Stomach smooth muscle (tissue), 2 donors: ENCODE measurements at regions not wholly inside any gene's neighbourhood (a gene's known extent, or its start where the extent isn't known, plus 50 kb on each side); places are given as distances from the start of the nearest gene placed in this dataset.

Experiments
- H3K27ac ChIP-seq: one replicate; pipeline ENCODE4 v1.7.0; 2013; ENCODE audit warnings: mild to moderate bottlenecking, low read length, inconsistent platforms
- H3K27me3 ChIP-seq, 2 donors: one replicate each; pipeline ENCODE4 v1.7.0; 2013; ENCODE audit warnings: low read length in 2 of 2; ENCODE audit not compliant: insufficient read depth in 2 of 2, control insufficient read depth in 1 of 2
- H3K36me3 ChIP-seq, 2 donors: one replicate each; pipeline ENCODE4 v1.7.0; 2013; ENCODE audit warnings: low read length in 2 of 2; ENCODE audit not compliant: control insufficient read depth in 2 of 2, insufficient read depth in 2 of 2
- H3K4me1 ChIP-seq: one replicate; pipeline ENCODE4 v1.7.0; 2013; ENCODE audit warnings: low read length; ENCODE audit not compliant: control insufficient read depth, insufficient read depth
- H3K4me3 ChIP-seq, 2 donors: one replicate each; pipeline ENCODE4 v1.7.0; 2013; ENCODE audit warnings: low read length in 2 of 2
- H3K9ac ChIP-seq, 2 donors: one replicate each; pipeline ENCODE4 v1.7.0; 2013; ENCODE audit warnings: low read length in 2 of 2, mild to moderate bottlenecking in 1 of 2
- H3K9me3 ChIP-seq, 2 donors: one replicate each; pipeline ENCODE4 v1.7.0; 2013; ENCODE audit warnings: low read length in 2 of 2; ENCODE audit not compliant: control insufficient read depth in 2 of 2
- donor health status: healthy.
- donor health status: Pancreatic carcinoma.

DNA sequence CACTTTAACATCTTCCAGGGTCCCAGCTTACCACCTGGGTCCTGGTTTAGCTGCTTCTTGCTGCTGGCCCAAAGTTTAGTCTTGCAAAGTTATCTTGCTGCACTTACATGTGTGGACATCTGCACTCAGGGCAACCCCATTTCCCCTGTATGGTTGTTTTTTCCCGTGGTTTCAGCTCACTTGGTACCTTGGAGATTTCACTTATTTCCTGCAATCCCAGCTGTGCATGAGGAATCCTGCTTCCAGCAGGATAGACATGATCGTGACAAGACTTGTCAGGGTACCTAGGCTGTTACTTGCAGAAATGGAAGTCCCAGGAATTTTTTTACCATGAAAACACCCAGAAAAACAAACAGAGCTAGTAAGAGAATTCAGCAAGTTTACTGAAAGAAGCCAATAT is 95.9 kb upstream of the LEP start:
- Histone ChIP-seq H3K27me3 (peaks cover 0 to 9% of the 10 kb centered on the region in 2 donors), H3K4me1 (no peaks in the 10 kb centered on the region), H3K9me3 (no peaks in the 10 kb centered on the region), H3K4me3 (no peak overlapping the region), H3K27ac (no peak overlapping the region), H3K9ac (no peak overlapping the region), H3K36me3 (no peaks in the 10 kb centered on the region)

DNA sequence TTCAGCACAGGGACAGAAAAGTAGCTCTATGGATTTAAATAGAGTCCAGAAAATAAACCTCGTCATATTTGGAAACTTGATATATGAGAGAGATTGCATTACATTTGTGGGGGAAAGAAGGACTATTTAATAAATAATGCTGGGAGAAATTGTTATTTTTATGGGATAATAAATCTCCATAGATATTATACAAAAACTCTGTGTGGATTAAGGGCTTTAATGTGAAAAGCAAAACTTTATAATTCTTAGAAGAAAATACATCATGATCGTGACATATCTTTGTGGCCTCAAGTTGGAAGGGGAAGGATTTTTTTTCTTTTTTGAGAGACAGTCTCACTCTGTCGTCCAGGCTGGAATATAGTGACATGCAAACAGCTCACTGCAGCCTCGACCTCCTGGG is 95.0 kb upstream of the LEP start:
- Histone ChIP-seq H3K4me1 (no peaks in the 10 kb centered on the region), H3K9ac (no peak overlapping the region), H3K36me3 (no peaks in the 10 kb centered on the region), H3K4me3 (no peak overlapping the region), H3K27ac (no peak overlapping the region), H3K27me3 (peaks cover 0 to 10% of the 10 kb centered on the region in 2 donors), H3K9me3 (no peaks in the 10 kb centered on the region)

DNA sequence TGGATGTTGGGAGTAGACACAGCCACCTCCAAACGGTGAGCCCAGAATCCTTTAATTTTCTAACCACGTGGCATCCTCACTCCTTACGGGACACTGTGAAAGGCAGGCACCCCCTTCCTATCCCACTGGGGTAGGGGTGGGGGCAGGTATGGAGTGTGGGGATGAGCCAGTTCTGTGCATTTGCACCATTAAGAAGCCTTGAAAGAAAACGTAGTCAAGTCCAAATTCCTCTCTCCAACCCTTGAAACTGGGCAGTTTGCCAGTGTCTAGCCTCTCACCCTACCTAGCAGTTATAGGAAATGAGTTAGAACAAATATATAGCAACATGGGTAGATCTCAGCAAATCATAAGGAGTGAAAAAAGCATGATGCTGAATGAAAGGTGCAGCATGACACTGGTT is 92.4 kb upstream of the LEP start:
- Histone ChIP-seq H3K9me3 (no peaks in the 10 kb centered on the region), H3K27me3 (peaks cover 0 to 12% of the 10 kb centered on the region in 2 donors)

DNA sequence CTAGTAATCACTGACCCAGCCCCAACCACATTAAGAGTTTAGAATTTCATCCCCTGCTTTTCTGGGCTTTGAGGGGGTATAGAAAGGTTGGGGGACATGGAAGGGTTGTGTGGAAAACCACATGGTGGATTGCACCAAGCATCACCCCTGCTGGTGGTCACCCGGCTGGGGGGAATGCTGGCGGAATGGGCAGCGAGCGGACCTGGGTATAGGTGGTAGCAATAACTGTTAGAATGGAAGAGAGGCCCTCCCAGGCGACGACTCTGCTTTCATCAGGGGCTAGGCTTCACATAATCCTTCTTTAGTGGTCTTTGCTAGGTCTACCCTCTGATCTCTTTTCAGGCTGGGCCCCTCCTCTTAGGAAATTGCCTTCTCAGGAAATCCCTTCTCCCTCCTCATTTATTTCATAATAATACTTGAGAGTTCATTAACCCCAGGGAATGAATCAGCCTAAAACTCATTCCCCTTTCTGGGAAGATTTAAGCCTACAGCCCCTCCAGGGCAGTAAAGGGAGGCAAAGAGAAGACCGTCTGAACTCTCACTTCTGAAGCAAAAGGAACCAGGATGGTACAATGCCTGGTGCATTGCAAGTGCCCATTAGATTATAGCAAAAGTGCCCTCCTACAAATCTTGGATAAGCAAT is 90.7 kb upstream of the LEP start:
- Histone ChIP-seq H3K27me3 (peaks cover 0 to 14% of the 10 kb centered on the region in 2 donors), H3K4me1 (no peaks in the 10 kb centered on the region), H3K9ac (no peak overlapping the region), H3K27ac (no peak overlapping the region), H3K36me3 (no peaks in the 10 kb centered on the region), H3K4me3 (no peak overlapping the region), H3K9me3 (no peaks in the 10 kb centered on the region)

More for the DNA sequence above, 92.4 kb upstream of the LEP start:
- H3K9ac ChIP-seq, result no peak overlapping the region
- H3K27ac ChIP-seq, result no peak overlapping the region
- no peak overlapping the region for H3K4me3 ChIP-seq
- H3K36me3 ChIP-seq, result no peaks in the 10 kb centered on the region
- H3K4me1 ChIP-seq, result no peaks in the 10 kb centered on the region

DNA sequence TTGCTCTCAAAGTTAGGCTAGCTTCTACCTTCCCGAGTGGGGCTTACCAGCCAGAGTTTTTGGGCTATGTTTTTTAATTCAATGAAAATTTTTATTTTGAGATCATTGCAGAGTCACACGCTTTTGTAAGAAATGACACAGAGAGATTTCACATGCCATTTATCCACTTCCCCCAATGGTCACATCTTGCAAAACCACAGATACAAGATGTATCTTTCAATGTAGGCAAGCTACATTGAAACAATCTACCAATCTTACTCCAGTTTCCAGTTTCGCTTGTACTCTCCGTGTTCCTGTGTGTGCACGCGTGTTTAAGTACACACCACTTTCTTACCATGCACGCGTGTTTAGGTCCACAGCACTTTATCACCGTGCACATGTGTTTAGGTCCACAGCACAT is 89.4 kb upstream of the LEP start:
- H3K27me3 ChIP-seq, result peaks cover 0 to 15% of the 10 kb centered on the region in 2 donors
- no peaks in the 10 kb centered on the region for H3K36me3 ChIP-seq
- no peak overlapping the region for H3K27ac ChIP-seq
- no peak overlapping the region for H3K4me3 ChIP-seq
- no peaks in the 10 kb centered on the region for H3K4me1 ChIP-seq
- no peaks in the 10 kb centered on the region for H3K9me3 ChIP-seq
- H3K9ac ChIP-seq, result no peak overlapping the region

DNA sequence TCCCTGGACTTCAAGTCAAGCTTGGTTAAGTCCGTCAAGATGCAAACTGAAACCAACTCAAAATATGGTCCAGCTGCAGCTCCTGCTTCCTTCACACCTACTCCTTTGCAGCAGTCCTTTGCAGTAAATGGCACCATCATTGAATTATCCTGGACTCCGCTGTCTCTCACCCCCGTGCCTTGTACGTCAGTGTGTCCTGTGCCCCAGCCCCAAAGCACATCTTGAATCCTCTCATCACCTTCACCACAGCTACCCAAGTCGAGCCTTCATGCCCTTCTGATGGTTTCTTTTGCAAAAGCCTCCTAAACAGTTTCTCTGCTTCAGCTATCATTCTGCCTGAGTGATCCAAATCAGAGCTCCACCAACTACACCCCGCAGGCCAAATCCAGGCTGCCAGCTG is 88.4 kb upstream of the LEP start:
- Histone ChIP-seq H3K9me3 (no peaks in the 10 kb centered on the region), H3K27ac (no peak overlapping the region), H3K9ac (no peak overlapping the region), H3K4me1 (no peaks in the 10 kb centered on the region), H3K27me3 (peaks cover 0 to 21% of the 10 kb centered on the region in 2 donors), H3K36me3 (no peaks in the 10 kb centered on the region), H3K4me3 (no peak overlapping the region)

DNA sequence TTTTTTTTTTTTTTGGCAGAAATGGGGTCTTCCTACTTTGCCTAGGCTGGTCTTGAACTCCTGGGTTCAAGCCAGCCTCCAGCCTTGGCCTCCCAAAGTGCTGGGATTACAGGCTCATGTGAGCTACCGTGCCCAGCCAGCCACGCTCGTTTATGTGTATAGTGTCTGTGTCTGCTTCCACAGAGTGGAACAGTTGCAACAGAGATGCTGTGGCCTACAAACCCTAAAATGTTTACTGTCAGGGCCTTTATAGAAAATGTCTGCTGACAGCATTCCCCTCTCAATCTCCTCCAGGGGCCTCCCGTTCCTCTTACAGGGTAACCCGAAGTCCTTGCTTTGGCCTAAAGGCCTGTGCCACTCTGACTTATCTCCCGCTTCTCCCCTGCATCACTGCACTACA is 87.6 kb upstream of the LEP start:
- Histone ChIP-seq H3K27me3 (peaks cover 0 to 16% of the 10 kb centered on the region in 2 donors), H3K4me1 (no peaks in the 10 kb centered on the region), H3K9ac (no peak overlapping the region), H3K27ac (no peak overlapping the region), H3K4me3 (no peak overlapping the region), H3K9me3 (no peaks in the 10 kb centered on the region), H3K36me3 (no peaks in the 10 kb centered on the region)

DNA sequence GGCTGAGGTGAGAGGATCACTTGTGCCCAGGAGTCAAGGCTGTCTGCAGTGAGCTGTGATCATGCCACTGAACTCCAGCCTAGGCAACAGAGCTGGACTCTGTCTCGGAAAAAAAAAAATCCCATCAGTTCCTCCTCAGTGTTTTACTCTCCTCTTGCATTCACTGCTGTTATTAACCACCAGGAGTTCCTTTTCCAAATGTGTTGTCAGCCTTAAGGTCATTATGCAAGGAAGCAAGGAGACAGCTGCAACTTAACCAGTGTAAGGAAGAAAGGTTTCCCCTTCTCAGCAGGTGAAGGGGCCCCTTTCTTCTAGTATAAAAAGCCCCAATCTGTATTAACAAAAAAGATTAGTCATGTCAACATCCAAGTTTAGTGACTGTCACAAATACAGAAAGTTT is 86.6 kb upstream of the LEP start:
- H3K27me3 ChIP-seq, result peaks cover 0 to 12% of the 10 kb centered on the region in 2 donors
- H3K36me3 ChIP-seq, result no peaks in the 10 kb centered on the region
- no peak overlapping the region for H3K4me3 ChIP-seq
- H3K4me1 ChIP-seq, result no peaks in the 10 kb centered on the region
- no peak overlapping the region for H3K27ac ChIP-seq
- H3K9ac ChIP-seq, result no peak overlapping the region
- H3K9me3 ChIP-seq, result no peaks in the 10 kb centered on the region

DNA sequence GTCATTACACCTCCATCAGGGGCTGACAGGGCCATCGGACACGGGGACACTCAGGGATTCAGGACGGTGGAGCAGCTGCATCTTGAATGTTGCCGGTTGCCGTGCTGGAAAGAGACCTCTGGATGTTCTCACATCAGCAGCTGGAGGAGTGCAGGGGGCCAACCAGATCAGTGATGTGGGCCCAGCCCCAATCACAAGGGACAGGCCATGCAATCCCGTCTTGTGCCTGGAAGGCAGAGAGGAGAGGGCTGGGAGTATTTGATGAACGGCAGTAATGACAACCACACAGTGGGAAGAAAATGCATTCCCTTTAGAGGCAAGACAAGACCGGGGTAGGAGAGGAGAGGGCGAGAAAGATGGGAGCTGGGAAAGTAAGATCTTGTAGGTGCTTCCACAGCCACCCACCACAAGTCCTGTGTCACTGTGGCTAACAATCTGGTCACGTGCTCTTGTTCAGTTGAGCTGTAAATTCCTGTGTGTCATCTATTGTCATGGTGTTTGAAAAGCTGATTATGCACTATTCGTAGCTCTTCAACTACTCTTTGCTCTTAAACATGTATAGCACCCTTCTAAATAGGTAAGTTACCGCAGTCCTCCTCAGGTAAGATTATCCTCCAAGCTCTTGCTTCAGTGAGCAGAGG is 85.9 kb upstream of the LEP start:
- Histone ChIP-seq H3K9ac (no peak overlapping the region), H3K9me3 (no peaks in the 10 kb centered on the region), H3K27ac (no peak overlapping the region), H3K4me3 (no peak overlapping the region), H3K36me3 (no peaks in the 10 kb centered on the region), H3K27me3 (peaks cover 0 to 12% of the 10 kb centered on the region in 2 donors), H3K4me1 (no peaks in the 10 kb centered on the region)

DNA sequence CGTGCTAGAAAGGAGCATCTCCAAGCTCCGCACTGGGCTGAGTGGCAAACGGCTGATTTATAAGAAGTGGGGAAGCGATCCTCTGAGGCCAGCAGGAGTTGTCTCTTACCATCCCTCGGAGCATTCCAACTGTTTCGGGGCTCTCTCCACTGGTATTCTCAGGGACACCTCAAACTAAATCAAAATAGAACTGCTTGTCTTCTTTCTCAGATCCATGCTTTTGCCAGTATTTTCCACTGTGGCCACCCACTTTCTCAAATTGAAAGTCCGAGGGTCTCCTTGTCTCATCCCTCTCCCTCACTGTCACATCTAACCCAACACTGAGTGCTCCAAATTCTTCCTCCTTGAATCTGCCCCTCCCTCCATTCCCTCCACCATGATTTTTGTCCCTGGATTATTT is 83.2 kb upstream of the LEP start:
- no peaks in the 10 kb centered on the region for H3K36me3 ChIP-seq
- H3K27me3 ChIP-seq, result peaks cover 7 to 17% of the 10 kb centered on the region in 2 donors
- no peak overlapping the region for H3K27ac ChIP-seq
- H3K4me3 ChIP-seq, result no peak overlapping the region
- no peaks in the 10 kb centered on the region for H3K4me1 ChIP-seq
- no peaks in the 10 kb centered on the region for H3K9me3 ChIP-seq
- no peak overlapping the region for H3K9ac ChIP-seq

DNA sequence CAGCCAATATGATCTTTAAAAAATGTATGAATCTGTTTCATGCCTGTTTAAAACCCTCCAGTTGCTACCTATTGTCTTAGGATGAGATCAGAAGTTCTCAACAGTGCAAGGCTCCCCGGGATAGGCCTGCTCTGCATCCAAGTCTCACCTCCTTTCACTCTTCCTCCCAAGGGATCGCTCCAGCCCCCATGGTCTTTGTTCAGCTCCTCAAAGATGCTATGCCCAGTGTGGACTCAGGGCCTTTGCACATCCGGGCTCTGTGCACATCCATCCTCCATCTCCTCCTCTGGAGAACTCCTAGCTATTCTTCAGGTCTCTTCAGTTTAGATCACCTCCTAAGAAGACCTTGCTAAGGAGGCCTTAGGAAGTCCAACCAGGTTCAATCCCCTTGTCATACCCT is 82.7 kb upstream of the LEP start:
- H3K9ac ChIP-seq, result no peak overlapping the region
- peaks cover 11 to 17% of the 10 kb centered on the region in 2 donors for H3K27me3 ChIP-seq
- H3K4me1 ChIP-seq, result no peaks in the 10 kb centered on the region
- no peak overlapping the region for H3K4me3 ChIP-seq
- H3K36me3 ChIP-seq, result no peaks in the 10 kb centered on the region
- no peaks in the 10 kb centered on the region for H3K9me3 ChIP-seq
- no peak overlapping the region for H3K27ac ChIP-seq
